Glutamatergic neuron (in vitro differentiated cells): ENCODE measurements at regions not wholly inside any gene's neighbourhood (a gene's known extent, or its start where the extent isn't known, plus 50 kb on each side); places are given as distances from the start of the nearest gene placed in this dataset.

Experiments
- DNase-seq: peaks from one replicate; pipeline ENCODE4 v3.0.0; 2022
- H3K27ac Mint-ChIP-seq: one replicate; pipeline ENCODE4 v1.8.0; 2020; ENCODE audit warnings: mild to moderate bottlenecking, mixed read lengths, inconsistent platforms; ENCODE audit not compliant: unreplicated experiment
- H3K27me3 Mint-ChIP-seq: one replicate; pipeline ENCODE4 v1.8.0; 2020; ENCODE audit warnings: mild to moderate bottlenecking, moderate library complexity, mixed read lengths, inconsistent platforms; ENCODE audit not compliant: unreplicated experiment
- H3K36me3 Mint-ChIP-seq: one replicate; pipeline ENCODE4 v1.8.0; 2020; ENCODE audit warnings: mild to moderate bottlenecking, mixed read lengths, inconsistent platforms; ENCODE audit not compliant: unreplicated experiment
- H3K4me1 Mint-ChIP-seq: one replicate; pipeline ENCODE4 v1.8.0; 2020; ENCODE audit warnings: mild to moderate bottlenecking, low read depth, mixed read lengths, inconsistent platforms; ENCODE audit not compliant: unreplicated experiment
- H3K4me3 Mint-ChIP-seq: one replicate; pipeline ENCODE4 v1.8.0; 2020; ENCODE audit warnings: mild to moderate bottlenecking, mixed read lengths, inconsistent platforms; ENCODE audit not compliant: unreplicated experiment
- H3K9me3 Mint-ChIP-seq: one replicate; pipeline ENCODE4 v1.8.0; 2020; ENCODE audit warnings: mild to moderate bottlenecking, moderate library complexity, mixed read lengths, inconsistent platforms; ENCODE audit not compliant: unreplicated experiment
- CTCF ChIP-seq: fragments of 200-600 bp; sonication (generic); IDR thresholded peaks from one replicate; pipeline ENCODE4 v1.5.0; 2021; ENCODE audit not compliant: partially characterized antibody, unreplicated experiment

- H3K27me3 Mint-ChIP-seq = no peaks in the 10 kb centered on the region
- TF ChIP-seq CTCF = no peak
- peaks cover 4% of the 10 kb centered on the region for H3K4me1 Mint-ChIP-seq
- no peaks in the 10 kb centered on the region for H3K36me3 Mint-ChIP-seq
- H3K9me3 Mint-ChIP-seq = no peaks in the 10 kb centered on the region
- H3K27ac Mint-ChIP-seq = no peak overlapping the region
- DNase-seq = no peak
- no peak overlapping the region for H3K4me3 Mint-ChIP-seq
These were observed 671.1 kb upstream of the GRM3 start for GRCh38 chr7:85972504-85973141.

- TF ChIP-seq CTCF = no peak
- no peaks in the 10 kb centered on the region for H3K4me1 Mint-ChIP-seq
- DNase-seq = no peak
- H3K27ac Mint-ChIP-seq = no peak overlapping the region
- H3K27me3 Mint-ChIP-seq = no peaks in the 10 kb centered on the region
- H3K9me3 Mint-ChIP-seq = no peaks in the 10 kb centered on the region
- no peaks in the 10 kb centered on the region for H3K36me3 Mint-ChIP-seq
- H3K4me3 Mint-ChIP-seq = no peak overlapping the region
These were observed 688.7 kb upstream of the GRM3 start for GRCh38 chr7:85954961-85955360.

GRCh38 chr7:85950871-85951270, 692.8 kb upstream of the GRM3 start:
- H3K27ac Mint-ChIP-seq = no peak overlapping the region
- no peaks in the 10 kb centered on the region for H3K9me3 Mint-ChIP-seq
- DNase-seq = no peak
- no peak overlapping the region for H3K4me3 Mint-ChIP-seq
- no peaks in the 10 kb centered on the region for H3K4me1 Mint-ChIP-seq
- TF ChIP-seq CTCF = no peak
- peaks cover 14% of the 10 kb centered on the region for H3K36me3 Mint-ChIP-seq
- H3K27me3 Mint-ChIP-seq = no peaks in the 10 kb centered on the region

- no peak for TF ChIP-seq CTCF
- Mint-ChIP-seq H3K27me3 (no peaks in the 10 kb centered on the region), H3K4me3 (no peak overlapping the region), H3K9me3 (no peaks in the 10 kb centered on the region), H3K36me3 (peaks cover 14% of the 10 kb centered on the region), H3K27ac (peak overlapping the region; percentile 28), H3K4me1 (no peaks in the 10 kb centered on the region)
- DNase-seq = no peak
These were observed 693.3 kb upstream of the GRM3 start for GRCh38 chr7:85950418-85950817.

GRCh38 chr7:85947767-85948166, 695.9 kb upstream of the GRM3 start:
- H3K4me1 Mint-ChIP-seq = peaks cover 6% of the 10 kb centered on the region
- peaks cover 14% of the 10 kb centered on the region for H3K36me3 Mint-ChIP-seq
- no peak for DNase-seq
- no peak overlapping the region for H3K27ac Mint-ChIP-seq
- H3K9me3 Mint-ChIP-seq = peaks cover 1% of the 10 kb centered on the region
- no peaks in the 10 kb centered on the region for H3K27me3 Mint-ChIP-seq
- no peak overlapping the region for H3K4me3 Mint-ChIP-seq
- no peak for TF ChIP-seq CTCF
